ENCODE measurements at regions not wholly inside any gene's neighbourhood (a gene's known extent, or its start where the extent isn't known, plus 50 kb on each side); places are given as distances from the start of the nearest gene placed in this dataset.

DNA sequence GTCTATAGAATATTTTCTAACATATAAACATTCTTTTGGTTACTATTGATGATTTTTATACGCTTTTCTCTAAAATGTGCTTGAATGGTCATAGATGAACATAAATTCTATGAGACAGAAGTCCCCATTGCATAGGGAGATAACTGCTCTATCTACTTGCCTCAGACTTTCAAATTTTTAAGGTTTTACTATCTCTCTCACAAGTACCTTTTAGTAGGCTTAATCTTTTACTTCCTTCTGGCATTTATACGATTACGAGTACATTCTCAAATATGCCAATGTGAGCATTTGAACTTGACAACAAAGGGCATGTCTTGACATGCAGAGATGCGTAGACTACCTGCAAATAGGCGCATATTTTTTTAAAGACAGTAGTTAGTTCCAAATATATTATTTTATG, 935.9 kb upstream of the LRATD1 start:
- TF ChIP-seq FOXM1 (IDR thresholded peaks at IDR 0.05; ENCODE audit: borderline replicate concordance), result no peak
- TF ChIP-seq NFRKB (IDR thresholded peaks at IDR 0.05), result no peak
- TF ChIP-seq TARDBP (IDR thresholded peaks at IDR 0.05), result no peak
- TF ChIP-seq L3MBTL2 (conservative IDR thresholded peaks at IDR 0.05), result no peak
- no peak for TF ChIP-seq CTBP1 (IDR thresholded peaks at IDR 0.05; ENCODE audit: borderline replicate concordance)
- no peak for TF ChIP-seq SP1 (IDR thresholded peaks at IDR 0.05)

Data from HEK293T (cell line).